ENCODE measurements at regions not wholly inside any gene's neighbourhood (a gene's known extent, or its start where the extent isn't known, plus 50 kb on each side); places are given as distances from the start of the nearest gene placed in this dataset.

DNA sequence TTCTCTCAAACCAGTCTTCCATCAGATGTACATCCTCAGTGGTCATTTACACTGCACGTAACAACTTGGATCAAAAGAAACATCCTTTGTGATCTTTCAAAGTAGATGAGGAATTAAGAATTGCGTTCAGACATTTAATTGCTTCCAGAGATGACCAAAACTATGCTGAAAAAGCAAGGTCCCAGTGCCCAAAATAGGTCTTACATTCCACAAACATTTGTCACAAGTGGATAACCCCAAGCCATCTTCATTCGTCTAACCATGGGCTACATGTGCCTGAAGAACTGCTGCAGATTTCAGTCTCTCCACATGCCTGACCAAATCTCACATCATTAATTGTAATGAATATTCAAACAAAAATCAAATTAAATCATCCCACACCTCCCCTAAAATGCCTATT lies 273.6 kb downstream of the SHOX2 start:
- Histone ChIP-seq H3K9ac (ENCODE audit: insufficient read depth in 1 of 2, low read depth in 2 of 2, low read length in 2 of 2) (no peak overlapping the region), H3K9me3 (replicated peaks; ENCODE audit: control insufficient read depth, insufficient read depth, low read depth, low read length) (no peaks in the 10 kb centered on the region), H3K27me3 (ENCODE audit: control insufficient read depth in 2 of 2, insufficient read depth in 2 of 2, low read length in 2 of 2) (no peaks in the 10 kb centered on the region), H3K4me3 (no peak overlapping the region), H3K36me3 (ENCODE audit: control insufficient read depth, insufficient read depth, low read length) (no peaks in the 10 kb centered on the region), H2AFZ (ENCODE audit: low read depth, low read length) (no peak overlapping the region), H3K27ac (ENCODE audit: extremely low read depth, low read depth, low read length) (no peak overlapping the region), H3K9me1 (ENCODE audit: control insufficient read depth, insufficient read depth, low read length) (no peaks in the 10 kb centered on the region), H4K20me1 (replicated peaks; ENCODE audit: control insufficient read depth, insufficient read depth, low read length) (no peaks in the 10 kb centered on the region), H3K4me2 (ENCODE audit: insufficient read depth, low read length) (no peak overlapping the region), H3K4me1 (replicated peaks in 1 of 2; ENCODE audit: control insufficient read depth in 2 of 2, insufficient read depth in 2 of 2, low read length in 2 of 2) (no peaks in the 10 kb centered on the region), H3K79me2 (ENCODE audit: control insufficient read depth, insufficient read depth, low read length) (no peaks in the 10 kb centered on the region)
- no peak for ATAC-seq
- intact Hi-C loops (cut with micrococcal nuclease) (no loop called here), in situ Hi-C loops (cut with MboI) (no loop called here)
- POLR2A ChIA-PET, result no interaction called here
- BruUV-seq (replicated peaks), result no TSS peak
- no peak for FAIRE-seq
- CTCF ChIA-PET (ENCODE audit: low intra/inter-chr PET ratio), result no interaction called here
- no peak for DNase-seq (ENCODE audit: extremely low read depth in 1 of 4, low spot score in 3 of 4)
- WGBS (ENCODE audit: insufficient coverage, low coverage, missing lambda C conversion rate), result 0% methylated on average over 3 of the region's 3 CpGs
- TF ChIP-seq TEAD4 (IDR thresholded peaks at IDR 0.05; ENCODE audit: low read length) (no peak), TEAD4 (CRISPR knock-in tag; IDR thresholded peaks at IDR 0.05; ENCODE audit: borderline replicate concordance) (no peak), TGIF2 (CRISPR knock-in tag; IDR thresholded peaks at IDR 0.05) (no peak), GATA2 (CRISPR knock-in tag; IDR thresholded peaks at IDR 0.05) (no peak), KHSRP (IDR thresholded peaks at IDR 0.05) (no peak), HDAC8 (tag; IDR thresholded peaks at IDR 0.05) (no peak), PPARD (CRISPR knock-in tag; IDR thresholded peaks at IDR 0.05) (no peak), SUPT5H (IDR thresholded peaks at IDR 0.05) (no peak)
- TF ChIP-seq, protein P1, sequence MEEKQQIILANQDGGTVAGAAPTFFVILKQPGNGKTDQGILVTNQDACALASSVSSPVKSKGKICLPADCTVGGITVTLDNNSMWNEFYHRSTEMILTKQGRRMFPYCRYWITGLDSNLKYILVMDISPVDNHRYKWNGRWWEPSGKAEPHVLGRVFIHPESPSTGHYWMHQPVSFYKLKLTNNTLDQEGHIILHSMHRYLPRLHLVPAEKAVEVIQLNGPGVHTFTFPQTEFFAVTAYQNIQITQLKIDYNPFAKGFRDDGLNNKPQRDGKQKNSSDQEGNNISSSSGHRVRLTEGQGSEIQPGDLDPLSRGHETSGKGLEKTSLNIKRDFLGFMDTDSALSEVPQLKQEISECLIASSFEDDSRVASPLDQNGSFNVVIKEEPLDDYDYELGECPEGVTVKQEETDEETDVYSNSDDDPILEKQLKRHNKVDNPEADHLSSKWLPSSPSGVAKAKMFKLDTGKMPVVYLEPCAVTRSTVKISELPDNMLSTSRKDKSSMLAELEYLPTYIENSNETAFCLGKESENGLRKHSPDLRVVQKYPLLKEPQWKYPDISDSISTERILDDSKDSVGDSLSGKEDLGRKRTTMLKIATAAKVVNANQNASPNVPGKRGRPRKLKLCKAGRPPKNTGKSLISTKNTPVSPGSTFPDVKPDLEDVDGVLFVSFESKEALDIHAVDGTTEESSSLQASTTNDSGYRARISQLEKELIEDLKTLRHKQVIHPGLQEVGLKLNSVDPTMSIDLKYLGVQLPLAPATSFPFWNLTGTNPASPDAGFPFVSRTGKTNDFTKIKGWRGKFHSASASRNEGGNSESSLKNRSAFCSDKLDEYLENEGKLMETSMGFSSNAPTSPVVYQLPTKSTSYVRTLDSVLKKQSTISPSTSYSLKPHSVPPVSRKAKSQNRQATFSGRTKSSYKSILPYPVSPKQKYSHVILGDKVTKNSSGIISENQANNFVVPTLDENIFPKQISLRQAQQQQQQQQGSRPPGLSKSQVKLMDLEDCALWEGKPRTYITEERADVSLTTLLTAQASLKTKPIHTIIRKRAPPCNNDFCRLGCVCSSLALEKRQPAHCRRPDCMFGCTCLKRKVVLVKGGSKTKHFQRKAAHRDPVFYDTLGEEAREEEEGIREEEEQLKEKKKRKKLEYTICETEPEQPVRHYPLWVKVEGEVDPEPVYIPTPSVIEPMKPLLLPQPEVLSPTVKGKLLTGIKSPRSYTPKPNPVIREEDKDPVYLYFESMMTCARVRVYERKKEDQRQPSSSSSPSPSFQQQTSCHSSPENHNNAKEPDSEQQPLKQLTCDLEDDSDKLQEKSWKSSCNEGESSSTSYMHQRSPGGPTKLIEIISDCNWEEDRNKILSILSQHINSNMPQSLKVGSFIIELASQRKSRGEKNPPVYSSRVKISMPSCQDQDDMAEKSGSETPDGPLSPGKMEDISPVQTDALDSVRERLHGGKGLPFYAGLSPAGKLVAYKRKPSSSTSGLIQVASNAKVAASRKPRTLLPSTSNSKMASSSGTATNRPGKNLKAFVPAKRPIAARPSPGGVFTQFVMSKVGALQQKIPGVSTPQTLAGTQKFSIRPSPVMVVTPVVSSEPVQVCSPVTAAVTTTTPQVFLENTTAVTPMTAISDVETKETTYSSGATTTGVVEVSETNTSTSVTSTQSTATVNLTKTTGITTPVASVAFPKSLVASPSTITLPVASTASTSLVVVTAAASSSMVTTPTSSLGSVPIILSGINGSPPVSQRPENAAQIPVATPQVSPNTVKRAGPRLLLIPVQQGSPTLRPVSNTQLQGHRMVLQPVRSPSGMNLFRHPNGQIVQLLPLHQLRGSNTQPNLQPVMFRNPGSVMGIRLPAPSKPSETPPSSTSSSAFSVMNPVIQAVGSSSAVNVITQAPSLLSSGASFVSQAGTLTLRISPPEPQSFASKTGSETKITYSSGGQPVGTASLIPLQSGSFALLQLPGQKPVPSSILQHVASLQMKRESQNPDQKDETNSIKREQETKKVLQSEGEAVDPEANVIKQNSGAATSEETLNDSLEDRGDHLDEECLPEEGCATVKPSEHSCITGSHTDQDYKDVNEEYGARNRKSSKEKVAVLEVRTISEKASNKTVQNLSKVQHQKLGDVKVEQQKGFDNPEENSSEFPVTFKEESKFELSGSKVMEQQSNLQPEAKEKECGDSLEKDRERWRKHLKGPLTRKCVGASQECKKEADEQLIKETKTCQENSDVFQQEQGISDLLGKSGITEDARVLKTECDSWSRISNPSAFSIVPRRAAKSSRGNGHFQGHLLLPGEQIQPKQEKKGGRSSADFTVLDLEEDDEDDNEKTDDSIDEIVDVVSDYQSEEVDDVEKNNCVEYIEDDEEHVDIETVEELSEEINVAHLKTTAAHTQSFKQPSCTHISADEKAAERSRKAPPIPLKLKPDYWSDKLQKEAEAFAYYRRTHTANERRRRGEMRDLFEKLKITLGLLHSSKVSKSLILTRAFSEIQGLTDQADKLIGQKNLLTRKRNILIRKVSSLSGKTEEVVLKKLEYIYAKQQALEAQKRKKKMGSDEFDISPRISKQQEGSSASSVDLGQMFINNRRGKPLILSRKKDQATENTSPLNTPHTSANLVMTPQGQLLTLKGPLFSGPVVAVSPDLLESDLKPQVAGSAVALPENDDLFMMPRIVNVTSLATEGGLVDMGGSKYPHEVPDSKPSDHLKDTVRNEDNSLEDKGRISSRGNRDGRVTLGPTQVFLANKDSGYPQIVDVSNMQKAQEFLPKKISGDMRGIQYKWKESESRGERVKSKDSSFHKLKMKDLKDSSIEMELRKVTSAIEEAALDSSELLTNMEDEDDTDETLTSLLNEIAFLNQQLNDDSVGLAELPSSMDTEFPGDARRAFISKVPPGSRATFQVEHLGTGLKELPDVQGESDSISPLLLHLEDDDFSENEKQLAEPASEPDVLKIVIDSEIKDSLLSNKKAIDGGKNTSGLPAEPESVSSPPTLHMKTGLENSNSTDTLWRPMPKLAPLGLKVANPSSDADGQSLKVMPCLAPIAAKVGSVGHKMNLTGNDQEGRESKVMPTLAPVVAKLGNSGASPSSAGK (IDR thresholded peaks at IDR 0.05), result no peak
- TF ChIP-seq, protein P2, sequence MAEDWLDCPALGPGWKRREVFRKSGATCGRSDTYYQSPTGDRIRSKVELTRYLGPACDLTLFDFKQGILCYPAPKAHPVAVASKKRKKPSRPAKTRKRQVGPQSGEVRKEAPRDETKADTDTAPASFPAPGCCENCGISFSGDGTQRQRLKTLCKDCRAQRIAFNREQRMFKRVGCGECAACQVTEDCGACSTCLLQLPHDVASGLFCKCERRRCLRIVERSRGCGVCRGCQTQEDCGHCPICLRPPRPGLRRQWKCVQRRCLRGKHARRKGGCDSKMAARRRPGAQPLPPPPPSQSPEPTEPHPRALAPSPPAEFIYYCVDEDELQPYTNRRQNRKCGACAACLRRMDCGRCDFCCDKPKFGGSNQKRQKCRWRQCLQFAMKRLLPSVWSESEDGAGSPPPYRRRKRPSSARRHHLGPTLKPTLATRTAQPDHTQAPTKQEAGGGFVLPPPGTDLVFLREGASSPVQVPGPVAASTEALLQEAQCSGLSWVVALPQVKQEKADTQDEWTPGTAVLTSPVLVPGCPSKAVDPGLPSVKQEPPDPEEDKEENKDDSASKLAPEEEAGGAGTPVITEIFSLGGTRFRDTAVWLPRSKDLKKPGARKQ (CRISPR knock-in tag; IDR thresholded peaks at IDR 0.05), result no peak
